Endothelial cell of umbilical vein (primary cell): ENCODE measurements at regions not wholly inside any gene's neighbourhood (a gene's known extent, or its start where the extent isn't known, plus 50 kb on each side); places are given as distances from the start of the nearest gene placed in this dataset.

Source experiments
- BruUV-seq: library from RNA; stranded (reverse); fragments of 400-500 nt; replicated peaks from 2 replicates; lab custom pipeline; 2021; lab: Mats Ljungman, UMichigan
- CTCF ChIA-PET: fragments of 300-600, 350-600 bp; sonication (Branson Sonifier 250); formaldehyde crosslinking; loops from one replicate; lab custom pipeline; 2021; ENCODE audit warnings: antibody characterized with exemption, inconsistent platforms; lab: Charles Lee
- POLR2A ChIA-PET: fragments of 300-600, 350-600 bp; sonication (Branson Sonifier 250); formaldehyde crosslinking; loops from one replicate; lab custom pipeline; 2021; ENCODE audit warnings: antibody characterized with exemption, inconsistent platforms; lab: Charles Lee
- DNase-seq: peaks from one replicate; pipeline ENCODE4 v3.0.0-alpha.2; 2011; ENCODE audit warnings: low read depth, low spot score
- FAIRE-seq: peaks from 2 replicates; lab custom pipeline; 2011; peaks lifted over from hg19 to GRCh38; lab: Jason Lieb, UNC
- H2AFZ ChIP-seq: 2 replicates; pipeline ENCODE4 v1.6.0; 2012; ENCODE audit warnings: low read depth, low read length, control low read depth, inconsistent platforms
- H3K27ac ChIP-seq: 2 replicates; pipeline ENCODE4 v1.5.1; 2011; ENCODE audit warnings: low read depth, mild to moderate bottlenecking, control low read depth, low read length, moderate library complexity; ENCODE audit not compliant: insufficient read depth
- H3K27me3 ChIP-seq, 2 experiments: 2 replicates each; pipeline versions ENCODE4 v1.6.0 to v1.6.1; 2011; ENCODE audit warnings: low read length in 2 of 2, mixed read lengths in 1 of 2; ENCODE audit not compliant: control insufficient read depth in 2 of 2, insufficient read depth in 2 of 2
- H3K36me3 ChIP-seq, 2 experiments: 2 replicates in 1 of 2; 3 replicates in 1 of 2; pipeline ENCODE4 v1.5.1; 2011; ENCODE audit warnings: low read length in 2 of 2, mild to moderate bottlenecking in 1 of 2, moderate library complexity in 1 of 2; ENCODE audit not compliant: control insufficient read depth in 2 of 2, insufficient read depth in 2 of 2; ENCODE audit errors: extremely low read depth in 1 of 2
- H3K4me1 ChIP-seq: 3 replicates; pipeline ENCODE4 v1.5.1; 2011; ENCODE audit warnings: mild to moderate bottlenecking, low read length; ENCODE audit not compliant: control insufficient read depth, insufficient read depth; ENCODE audit errors: extremely low read depth
- H3K4me2 ChIP-seq: 2 replicates; pipeline ENCODE4 v1.6.1; 2011; ENCODE audit warnings: low read length, control low read depth, mixed read lengths; ENCODE audit not compliant: insufficient read depth
- H3K4me3 ChIP-seq, 3 experiments: fragments of 200-600 bp in 1 of 3; sonication (generic), shearing (Covaris generic) in 1 of 3; replicated peaks in 1 of 3; 2 replicates each; pipeline ENCODE4 v1.5.1; 2011 to 2016; ENCODE audit warnings: control low read depth in 3 of 3, low read length in 3 of 3, mild to moderate bottlenecking in 2 of 3, inconsistent platforms in 1 of 3, low read depth in 1 of 3, moderate library complexity in 1 of 3; ENCODE audit not compliant: insufficient read depth in 1 of 3
- H3K79me2 ChIP-seq: 2 replicates; pipeline ENCODE4 v1.6.0; 2012; ENCODE audit warnings: low read length, inconsistent platforms; ENCODE audit not compliant: control insufficient read depth, insufficient read depth
- H3K9ac ChIP-seq: replicated peaks from 2 replicates; pipeline ENCODE3; 2011; ENCODE audit warnings: low read length, control low read depth; ENCODE audit not compliant: insufficient read depth; ENCODE audit errors: extremely low read depth
- H3K9me1 ChIP-seq: replicated peaks from 3 replicates; pipeline ENCODE4 v1.6.0; 2011; ENCODE audit warnings: mild to moderate bottlenecking, low read length; ENCODE audit not compliant: control insufficient read depth, insufficient read depth; ENCODE audit errors: extremely low read depth
- H3K9me3 ChIP-seq: replicated peaks from 2 replicates; pipeline ENCODE4 v1.5.1; 2012; ENCODE audit warnings: low read length, inconsistent platforms; ENCODE audit not compliant: control insufficient read depth, insufficient read depth
- H4K20me1 ChIP-seq: replicated peaks from 2 replicates; pipeline ENCODE3; 2011; ENCODE audit warnings: mild to moderate bottlenecking, low read length; ENCODE audit not compliant: control insufficient read depth, insufficient read depth; ENCODE audit errors: extremely low read depth
- EZH2 ChIP-seq: IDR thresholded peaks from 2 replicates; pipeline ENCODE4 v1.6.1; 2012; ENCODE audit warnings: borderline replicate concordance, low read depth, mild to moderate bottlenecking, moderate library complexity, low read length, inconsistent platforms; ENCODE audit not compliant: severe bottlenecking
- FOS ChIP-seq: IDR thresholded peaks from 2 replicates; pipeline ENCODE4 v1.6.1; 2011; ENCODE audit warnings: mild to moderate bottlenecking, low read length, moderate library complexity, borderline replicate concordance; ENCODE audit not compliant: insufficient read depth
- GATA2 ChIP-seq: IDR thresholded peaks from 2 replicates; pipeline ENCODE4 v1.7.0; 2011; ENCODE audit warnings: low read depth, mild to moderate bottlenecking, moderate library complexity, mixed read lengths, low read length; ENCODE audit not compliant: insufficient read length, insufficient read depth
- JUN ChIP-seq: IDR thresholded peaks from 2 replicates; pipeline ENCODE4 v1.6.1; 2011; ENCODE audit warnings: borderline replicate concordance, low read depth; ENCODE audit not compliant: insufficient read length, insufficient read depth
- MYC ChIP-seq: IDR thresholded peaks from one replicate; pipeline ENCODE4 v1.6.1; 2011; ENCODE audit warnings: mild to moderate bottlenecking, low read depth, low read length
- POLR2A ChIP-seq: IDR thresholded peaks from 2 replicates; pipeline ENCODE4 v1.6.1; 2012; ENCODE audit warnings: low read depth, mild to moderate bottlenecking, control low read depth, low read length
- POLR2AphosphoS5 ChIP-seq: IDR thresholded peaks from 2 replicates; pipeline ENCODE4 v1.6.1; 2012; ENCODE audit warnings: low read depth, mild to moderate bottlenecking, control low read depth, low read length, moderate library complexity; ENCODE audit not compliant: insufficient read depth
- dilution Hi-C: fragments of 300-500 bp; cut with MboI; formaldehyde crosslinking; loops from one replicate; pipeline ENCODE4 v1.15.0; 2019; ENCODE audit warnings: low sequenced_read_pairs; ENCODE audit not compliant: extremely low pct_ligation_motif_present
- intact Hi-C: fragments of 100-400 bp; cut with micrococcal nuclease; formaldehyde crosslinking; loops from one replicate; pipeline ENCODE4 v1.10.0; 2022
- TF ChIP-seq, protein P1 (sequence below): IDR thresholded peaks from 2 replicates; pipeline ENCODE4 v1.6.1; 2011; ENCODE audit not compliant: insufficient read depth, insufficient read length
- TF ChIP-seq, protein P2 (sequence below), 2 donors: IDR thresholded peaks; 1 replicate in 1 of 2; 2 replicates in 1 of 2; pipeline ENCODE4 v1.5.1; 2011; ENCODE audit warnings: low read length in 2 of 2, mild to moderate bottlenecking in 2 of 2, moderate library complexity in 2 of 2, control low read depth in 1 of 2, inconsistent platforms in 1 of 2, low read depth in 1 of 2; ENCODE audit not compliant: insufficient read depth in 1 of 2; ENCODE audit errors: extremely low read depth in 1 of 2

DNA sequence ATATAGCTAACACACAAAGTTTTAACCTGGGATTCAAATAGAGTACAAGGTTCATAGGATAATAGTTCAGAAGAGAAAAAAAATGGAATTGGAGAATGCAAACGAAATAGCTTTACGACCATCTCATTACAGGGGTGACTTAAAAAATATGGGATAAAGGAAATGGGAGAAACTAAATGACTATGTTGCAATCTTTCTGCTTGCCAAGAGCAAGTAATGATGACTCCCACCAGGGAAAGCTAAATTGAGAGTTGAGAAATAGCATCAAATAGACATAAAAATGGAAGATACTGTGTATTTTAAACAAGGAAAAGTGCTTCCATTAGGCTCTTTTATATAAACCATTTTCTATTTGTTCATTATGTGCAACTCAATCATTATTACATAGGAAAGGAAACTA is 155.7 kb upstream of the ATXN7L3B start:
- intact Hi-C loops (no loop called here), dilution Hi-C loops (no loop called here)
- H3K9me1 ChIP-seq: no peaks in the 10 kb centered on the region
- no peaks in the 10 kb centered on the region for H3K9me3 ChIP-seq
- no peaks in the 10 kb centered on the region for H3K4me1 ChIP-seq
- FAIRE-seq: no peak
- TF ChIP-seq, protein P1, sequence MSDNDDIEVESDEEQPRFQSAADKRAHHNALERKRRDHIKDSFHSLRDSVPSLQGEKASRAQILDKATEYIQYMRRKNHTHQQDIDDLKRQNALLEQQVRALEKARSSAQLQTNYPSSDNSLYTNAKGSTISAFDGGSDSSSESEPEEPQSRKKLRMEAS: no peak
- TF ChIP-seq POLR2A (no peak), EZH2 (no peak), POLR2AphosphoS5 (no peak), FOS (no peak), MYC (no peak), JUN (no peak), GATA2 (no peak)
- TF ChIP-seq, protein P2, sequence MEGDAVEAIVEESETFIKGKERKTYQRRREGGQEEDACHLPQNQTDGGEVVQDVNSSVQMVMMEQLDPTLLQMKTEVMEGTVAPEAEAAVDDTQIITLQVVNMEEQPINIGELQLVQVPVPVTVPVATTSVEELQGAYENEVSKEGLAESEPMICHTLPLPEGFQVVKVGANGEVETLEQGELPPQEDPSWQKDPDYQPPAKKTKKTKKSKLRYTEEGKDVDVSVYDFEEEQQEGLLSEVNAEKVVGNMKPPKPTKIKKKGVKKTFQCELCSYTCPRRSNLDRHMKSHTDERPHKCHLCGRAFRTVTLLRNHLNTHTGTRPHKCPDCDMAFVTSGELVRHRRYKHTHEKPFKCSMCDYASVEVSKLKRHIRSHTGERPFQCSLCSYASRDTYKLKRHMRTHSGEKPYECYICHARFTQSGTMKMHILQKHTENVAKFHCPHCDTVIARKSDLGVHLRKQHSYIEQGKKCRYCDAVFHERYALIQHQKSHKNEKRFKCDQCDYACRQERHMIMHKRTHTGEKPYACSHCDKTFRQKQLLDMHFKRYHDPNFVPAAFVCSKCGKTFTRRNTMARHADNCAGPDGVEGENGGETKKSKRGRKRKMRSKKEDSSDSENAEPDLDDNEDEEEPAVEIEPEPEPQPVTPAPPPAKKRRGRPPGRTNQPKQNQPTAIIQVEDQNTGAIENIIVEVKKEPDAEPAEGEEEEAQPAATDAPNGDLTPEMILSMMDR (IDR thresholded peaks at IDR 0.05; ENCODE audit: extremely low read depth in 1 of 2, insufficient read depth in 1 of 2, low read depth in 1 of 2, low read length in 2 of 2): no peak
- no peak overlapping the region for H3K27ac ChIP-seq
- DNase-seq: no peak
- H3K4me2 ChIP-seq: no peak overlapping the region
- no peaks in the 10 kb centered on the region for H4K20me1 ChIP-seq
- no peaks in the 10 kb centered on the region for H3K36me3 ChIP-seq
- no peak overlapping the region for H3K4me3 ChIP-seq
- no peak overlapping the region for H3K9ac ChIP-seq
- no peaks in the 10 kb centered on the region for H3K27me3 ChIP-seq
- H3K79me2 ChIP-seq: no peaks in the 10 kb centered on the region
- H2AFZ ChIP-seq: no peak overlapping the region
- ChIA-PET POLR2A (no interaction called here), CTCF (no interaction called here)
- no TSS peak for BruUV-seq
